Stimulated activated CD4-positive, alpha-beta T cell treated with anti-CD3 and anti-CD28 coated beads, Interleukin-4, amount 100 ng/mL, for 48 hours (primary cell): ENCODE measurements at regions not wholly inside any gene's neighbourhood (a gene's known extent, or its start where the extent isn't known, plus 50 kb on each side); places are given as distances from the start of the nearest gene placed in this dataset.
"Not testable (repeated sequence)": the region's sequence is repeated elsewhere in the genome, so short reads cannot be mapped to it uniquely, and the experiment has no call there.

Experiments
- DNase-seq, 2 donors: peaks; one replicate each; pipeline ENCODE4 v3.0.0-alpha.2; 2020; ENCODE audit warnings: low read depth in 2 of 2

DNA sequence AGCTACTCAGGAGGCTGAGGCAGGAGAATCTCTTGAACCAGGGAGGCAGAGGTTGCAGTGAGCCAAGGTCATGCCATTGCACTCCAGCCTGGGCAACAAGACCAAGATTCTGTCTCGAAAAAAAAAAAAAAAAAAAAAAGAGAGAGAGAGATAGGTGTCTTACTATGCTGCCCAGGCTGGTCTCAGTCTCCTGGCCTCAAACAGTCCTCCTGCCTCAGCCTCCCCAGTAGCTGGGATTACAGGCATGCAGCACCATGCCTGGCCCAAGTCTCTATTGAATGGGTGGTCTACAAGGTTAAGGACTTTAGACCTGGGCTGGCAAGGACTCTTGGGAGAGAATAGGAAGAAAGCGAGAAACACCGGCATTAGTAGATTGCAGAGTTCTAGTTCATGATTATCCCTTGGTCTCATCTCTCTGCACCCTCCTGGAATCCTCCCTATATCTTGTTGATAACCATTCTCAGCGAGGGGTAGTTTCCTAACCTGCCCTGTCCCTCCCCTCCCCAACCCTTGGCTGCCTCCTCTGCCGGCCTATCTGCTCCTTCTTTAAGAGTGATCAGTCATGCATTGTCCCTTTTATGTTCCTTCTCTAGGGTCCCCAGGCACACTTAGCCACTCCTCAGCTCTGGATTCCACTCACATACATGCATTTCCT, 128.1 kb upstream of the MAP1LC3B2 start:
- DNase-seq, result no peak

DNA sequence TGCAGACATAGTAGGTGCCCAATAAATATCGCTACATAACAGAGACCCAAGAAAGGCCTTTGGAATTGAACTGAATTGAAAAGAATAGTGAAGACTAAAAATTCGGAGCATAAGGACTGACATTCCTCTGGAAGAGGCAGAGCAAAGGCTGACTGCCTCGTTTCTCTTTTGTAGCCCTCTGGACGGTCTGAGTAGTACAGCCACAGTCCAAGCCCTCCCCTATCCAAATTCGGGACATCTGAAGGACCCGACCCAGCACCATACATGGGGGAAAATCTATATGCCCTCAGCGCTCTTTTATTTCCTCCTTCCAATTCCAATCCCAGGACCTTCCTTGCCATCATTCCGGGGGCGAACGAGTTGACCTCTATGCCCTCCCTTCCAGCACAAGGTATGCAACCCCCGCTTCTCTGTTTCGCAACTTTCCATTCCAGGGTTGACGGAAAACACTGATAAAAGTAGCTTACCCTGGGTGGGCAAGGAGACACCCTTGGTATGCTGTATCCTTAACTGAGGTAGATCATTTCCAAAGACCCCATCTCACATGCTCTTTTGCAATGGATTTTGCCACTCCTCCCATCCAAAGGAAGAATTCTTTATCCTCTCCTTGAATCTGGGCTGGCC, 127.4 kb upstream of the MAP1LC3B2 start:
- DNase-seq, result no peak

DNA sequence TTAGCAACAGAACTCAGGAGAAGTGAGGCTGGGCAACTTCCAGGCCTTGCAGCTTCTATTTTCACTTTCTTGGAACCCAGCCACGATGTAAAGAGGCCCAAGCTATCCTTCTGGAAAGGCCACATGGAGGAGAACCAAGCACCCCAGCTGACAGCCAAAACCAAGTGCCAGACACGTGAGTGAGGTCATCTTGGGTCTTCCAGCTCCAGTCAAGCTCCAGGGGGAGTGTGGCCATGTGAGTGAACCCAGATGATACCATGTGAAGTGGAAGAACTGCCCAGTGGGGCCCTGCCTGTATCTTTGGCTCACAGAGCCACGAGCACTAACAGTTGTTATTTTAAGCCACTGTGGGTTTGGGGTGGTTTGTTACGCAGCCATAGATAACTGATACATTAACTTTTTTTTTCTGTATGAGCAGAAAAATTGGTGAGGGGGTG, 126.8 kb upstream of the MAP1LC3B2 start:
- no peak for DNase-seq

DNA sequence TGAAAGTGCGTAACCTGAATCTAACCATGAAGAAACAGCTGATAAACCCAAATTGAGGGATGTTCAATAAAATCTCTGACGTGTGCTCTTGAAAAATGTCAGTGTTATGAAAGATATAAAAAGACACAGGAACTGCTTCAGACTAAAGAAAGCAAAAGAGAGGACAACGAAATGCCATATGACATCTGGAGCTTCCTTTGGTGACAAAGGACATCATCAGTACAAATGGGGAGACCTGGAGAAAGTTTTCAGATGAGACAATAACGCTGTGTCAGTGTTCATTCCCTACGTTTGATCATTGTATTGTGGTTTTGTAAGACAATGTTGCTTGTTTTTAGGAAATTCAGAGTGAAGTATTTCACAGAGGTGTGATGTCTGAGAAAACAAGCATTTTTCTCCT, 125.9 kb upstream of the MAP1LC3B2 start:
- no peak for DNase-seq

DNA sequence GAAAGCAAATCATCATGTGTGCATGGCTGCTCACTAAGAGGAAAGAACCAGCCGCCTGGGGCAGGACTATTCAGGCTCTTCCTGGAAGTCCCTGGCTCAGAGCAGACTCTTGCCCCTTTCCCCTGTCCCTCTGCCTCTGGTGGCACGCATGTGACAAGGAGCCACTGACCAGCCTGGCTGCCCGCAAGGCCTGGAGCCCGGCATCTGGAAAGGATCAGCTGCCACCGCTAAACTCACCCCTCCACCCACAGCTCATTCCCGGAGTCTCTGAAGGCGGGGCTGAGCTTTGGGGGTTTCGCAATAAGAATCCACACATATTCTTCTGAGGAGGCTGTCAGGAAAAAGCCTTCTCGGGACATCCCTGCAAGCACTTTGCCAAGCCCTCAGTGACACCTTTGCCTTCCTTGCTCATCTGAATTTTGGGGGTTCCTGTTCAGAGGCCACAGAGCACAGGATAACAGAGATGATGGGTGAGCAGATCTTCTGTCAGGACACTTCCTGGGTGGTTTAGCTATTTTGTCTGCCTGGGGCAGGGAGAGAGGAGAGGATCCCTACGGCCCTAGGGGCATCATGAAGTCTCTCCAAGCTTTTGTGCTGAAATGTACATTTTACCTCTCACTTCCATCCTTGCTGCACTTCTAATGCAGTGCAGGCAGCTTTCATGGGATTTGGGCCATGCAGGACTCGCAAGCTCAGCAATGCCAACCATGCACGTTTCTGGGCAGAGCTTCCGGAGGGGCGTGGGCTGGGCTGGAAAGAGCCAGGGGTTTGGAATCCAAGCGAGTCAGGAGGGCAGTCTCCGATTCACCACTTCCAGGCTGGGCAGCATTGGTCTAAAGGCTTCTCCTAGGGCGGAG, 124.8 kb upstream of the MAP1LC3B2 start:
- DNase-seq, result no peak

DNA sequence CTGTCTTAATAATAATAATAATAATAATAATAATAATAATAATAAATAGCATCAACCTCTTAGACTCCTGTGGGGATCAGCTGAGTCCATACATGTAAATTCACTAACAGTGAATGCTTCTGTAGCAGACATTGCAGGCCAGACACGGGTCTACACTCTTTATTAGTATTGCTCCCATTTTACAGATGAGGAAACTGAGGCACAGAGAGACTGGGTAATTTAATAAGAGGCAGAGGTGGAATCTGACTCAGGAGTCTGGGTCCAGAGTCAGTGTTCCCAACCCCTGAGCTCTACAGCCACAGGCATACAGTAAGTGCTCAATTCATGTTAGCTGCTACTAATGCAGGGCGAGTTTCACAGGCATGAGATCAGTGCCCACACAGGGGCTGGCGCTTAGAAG, 123.2 kb upstream of the MAP1LC3B2 start:
- DNase-seq, result no peak

DNA sequence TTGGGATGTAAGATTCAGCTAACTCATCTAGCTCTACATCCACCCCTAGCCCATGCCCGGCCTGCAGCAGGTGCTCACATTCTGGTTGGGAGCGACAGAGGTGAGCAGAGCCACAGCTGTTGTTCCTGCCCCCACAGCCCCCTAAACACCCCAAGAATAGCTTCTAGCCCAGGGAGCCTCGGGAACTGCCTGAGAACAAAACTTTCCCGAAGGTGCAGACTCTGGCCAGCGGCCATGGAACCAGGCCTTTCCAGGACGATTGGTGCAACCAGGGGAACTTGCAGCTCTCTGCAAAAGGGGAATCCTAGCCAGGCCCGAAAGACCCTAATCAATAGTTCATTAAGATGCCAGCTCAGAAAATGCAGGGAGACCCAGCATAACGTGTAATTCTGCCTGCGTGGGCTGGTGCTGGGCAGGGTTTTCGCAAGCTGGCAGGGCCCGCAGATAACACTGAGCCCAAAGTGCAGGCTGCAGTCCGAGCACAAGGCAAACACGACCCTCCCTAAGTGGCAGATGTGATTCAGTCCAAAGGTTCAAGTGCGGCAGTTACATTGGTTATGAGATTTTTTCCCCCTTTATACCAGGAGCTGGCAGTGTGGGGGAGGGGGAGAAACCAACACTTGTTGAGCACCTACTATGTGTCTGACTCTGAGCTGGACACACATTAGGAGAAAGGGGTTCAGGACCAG, 122.5 kb upstream of the MAP1LC3B2 start:
- no peak for DNase-seq

DNA sequence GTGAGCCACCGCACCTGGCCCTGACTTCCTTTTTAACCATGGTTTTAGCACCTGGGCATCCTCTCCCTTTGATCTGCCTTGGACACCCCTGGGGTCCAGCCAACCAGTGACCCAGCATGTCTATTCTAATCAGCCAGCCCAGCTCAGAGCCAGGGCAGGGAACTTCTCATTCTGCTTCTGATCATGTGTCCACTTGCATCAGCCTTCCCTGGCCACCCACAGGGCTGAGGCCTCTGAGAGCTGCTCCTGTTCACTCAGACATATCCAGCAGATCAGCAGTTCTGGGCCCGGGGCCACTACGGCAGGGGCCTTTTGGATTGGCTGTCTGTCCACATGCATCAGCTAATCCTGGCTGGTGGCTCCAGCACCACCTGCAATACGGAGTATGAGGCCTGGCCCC, 117.9 kb upstream of the MAP1LC3B2 start:
- no peak for DNase-seq

DNA sequence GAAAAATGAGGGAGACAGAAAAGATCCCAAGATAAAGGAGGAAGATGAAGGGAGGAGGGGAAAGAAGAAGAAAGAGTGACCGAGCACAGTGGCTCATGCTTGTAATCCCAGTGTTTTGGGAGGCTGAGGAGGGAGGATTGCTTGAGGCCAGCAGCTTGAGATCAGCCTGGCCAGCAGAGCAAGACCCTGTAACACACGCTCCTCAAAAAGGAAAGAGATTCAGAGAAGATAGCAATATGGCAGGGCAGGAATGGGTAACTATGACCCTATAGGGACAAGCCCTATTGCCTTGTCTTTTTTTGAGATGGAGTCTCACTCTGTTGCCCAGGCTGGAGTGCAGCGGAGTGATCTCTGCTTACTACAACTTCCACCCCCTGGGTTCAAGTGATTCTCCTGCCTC, 116.9 kb upstream of the MAP1LC3B2 start:
- DNase-seq, result no peak

DNA sequence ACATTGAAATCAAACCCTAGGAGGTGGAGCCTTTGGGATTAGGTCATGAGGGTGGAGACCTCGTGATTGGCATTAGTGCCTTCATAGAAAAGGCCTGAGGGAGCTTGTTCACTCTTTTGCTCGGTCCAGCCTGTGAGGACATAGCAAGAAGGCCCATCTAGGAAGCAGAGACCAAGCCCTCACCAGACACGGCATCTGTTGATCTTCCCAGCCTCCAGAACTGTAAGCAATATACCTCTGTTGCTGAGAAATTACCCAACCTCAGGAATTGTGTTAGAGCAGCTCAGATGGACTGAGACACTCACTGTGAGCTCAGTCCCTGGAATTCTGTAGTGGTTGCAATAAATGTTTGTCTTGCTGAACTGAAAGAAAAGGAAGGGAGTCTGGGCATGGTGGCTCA, 116.2 kb upstream of the MAP1LC3B2 start:
- no peak for DNase-seq

DNA sequence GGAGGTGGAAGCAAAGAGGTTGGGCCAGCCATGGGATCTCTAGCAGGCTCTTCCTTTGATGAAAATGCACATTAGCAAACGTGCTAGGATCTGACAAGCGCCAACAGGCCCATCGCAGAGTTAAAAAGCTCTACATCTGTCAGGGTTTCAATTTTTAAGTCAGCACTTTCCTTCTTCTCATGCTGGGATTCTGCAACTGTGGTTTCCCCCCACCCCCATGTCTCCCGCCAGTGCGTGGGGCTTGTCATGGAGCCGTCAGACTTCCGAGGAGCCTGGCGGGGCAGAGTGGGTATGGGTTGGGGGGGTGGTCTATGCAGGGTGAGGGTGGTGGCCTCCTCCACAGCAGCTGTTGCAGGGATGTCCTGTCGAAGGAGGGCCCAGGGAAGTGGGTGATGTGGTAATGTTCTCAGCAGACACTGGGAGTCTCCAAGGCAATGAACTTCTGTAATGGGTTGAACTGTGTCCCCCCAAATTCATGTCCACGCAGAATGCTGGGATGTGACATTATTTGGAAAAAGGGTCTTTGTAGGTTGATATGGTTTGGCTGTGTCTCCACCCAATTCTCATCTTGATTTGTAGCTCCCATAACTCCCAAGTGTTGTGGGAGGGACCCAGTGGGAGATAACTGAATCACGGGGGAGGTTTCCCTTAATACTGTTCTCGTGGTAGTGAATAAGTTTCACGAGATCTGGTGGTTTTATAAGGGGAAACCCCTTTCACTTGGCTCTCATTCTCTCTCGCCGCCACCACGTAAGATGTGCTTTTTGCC, 115.2 kb upstream of the MAP1LC3B2 start:
- DNase-seq, result peak in 1 of 2 donors; percentile 1

DNA sequence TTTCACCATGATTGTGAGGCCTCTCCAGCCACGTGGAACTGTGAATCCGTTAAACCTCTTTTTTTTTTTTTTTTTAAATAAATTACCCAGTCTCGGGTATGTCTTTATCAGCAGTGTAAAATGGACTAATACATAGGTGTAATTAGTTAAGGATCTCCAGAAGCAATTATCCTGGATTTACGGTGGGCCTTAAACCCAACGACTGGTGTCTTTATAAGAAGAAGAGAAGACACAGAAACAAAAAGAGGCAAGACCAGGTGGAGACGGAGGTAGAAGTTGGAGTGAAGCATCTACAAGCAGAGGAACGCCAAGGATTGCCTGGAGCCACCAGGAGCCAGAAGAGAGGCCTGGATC, 114.6 kb upstream of the MAP1LC3B2 start:
- DNase-seq, result no peak

DNA sequence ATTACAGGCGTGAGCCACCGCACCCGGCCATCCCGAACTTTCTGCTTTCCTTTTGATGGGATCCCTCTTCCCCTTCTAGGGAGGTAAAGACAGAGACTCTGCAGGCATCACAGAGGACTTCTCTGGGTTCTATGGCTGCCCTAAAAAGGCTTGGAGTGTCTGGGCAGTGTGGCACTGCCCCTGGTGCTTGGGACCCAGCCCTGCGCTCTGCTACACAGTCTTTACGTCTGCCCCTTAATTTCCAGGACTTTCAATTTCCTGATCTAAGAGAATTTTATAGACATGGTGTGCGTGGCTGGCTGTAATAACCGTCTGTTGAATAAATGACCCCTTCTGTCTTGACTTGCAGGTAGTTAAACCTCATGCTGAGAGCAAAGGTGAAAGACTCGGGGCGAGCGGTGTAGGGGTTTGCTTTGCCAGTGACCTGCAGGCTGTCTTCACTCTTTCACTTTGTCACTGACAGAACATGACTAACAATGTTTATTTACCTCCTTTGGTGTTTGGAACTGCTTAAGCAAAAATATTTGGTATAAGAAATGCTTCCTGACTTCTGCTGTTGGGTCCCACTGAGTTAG, 110.9 kb upstream of the MAP1LC3B2 start:
- no peak for DNase-seq

DNA sequence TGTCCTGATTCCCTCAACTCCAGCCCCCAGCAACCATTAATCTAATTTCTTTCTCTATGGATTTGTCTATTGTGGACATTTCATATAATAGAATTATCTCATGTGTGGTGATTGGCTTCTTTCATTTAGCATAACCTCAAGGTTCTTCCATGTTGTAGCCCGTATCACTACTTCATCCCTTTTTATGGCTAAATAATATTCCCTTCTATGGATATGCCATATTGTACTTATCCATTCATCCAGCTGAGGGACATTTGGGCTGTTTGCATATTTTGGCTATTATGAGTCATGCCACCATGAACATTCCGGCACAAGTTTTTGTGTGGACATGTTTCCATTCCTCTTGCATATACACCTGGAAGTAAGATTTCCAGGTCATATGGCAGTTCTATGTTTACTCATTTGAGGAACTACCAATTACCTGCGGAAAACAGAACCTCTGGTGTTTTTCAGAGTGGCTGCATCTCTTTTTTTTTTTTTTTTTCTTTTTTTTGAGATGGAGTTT, 108.7 kb upstream of the MAP1LC3B2 start:
- no peak for DNase-seq

DNA sequence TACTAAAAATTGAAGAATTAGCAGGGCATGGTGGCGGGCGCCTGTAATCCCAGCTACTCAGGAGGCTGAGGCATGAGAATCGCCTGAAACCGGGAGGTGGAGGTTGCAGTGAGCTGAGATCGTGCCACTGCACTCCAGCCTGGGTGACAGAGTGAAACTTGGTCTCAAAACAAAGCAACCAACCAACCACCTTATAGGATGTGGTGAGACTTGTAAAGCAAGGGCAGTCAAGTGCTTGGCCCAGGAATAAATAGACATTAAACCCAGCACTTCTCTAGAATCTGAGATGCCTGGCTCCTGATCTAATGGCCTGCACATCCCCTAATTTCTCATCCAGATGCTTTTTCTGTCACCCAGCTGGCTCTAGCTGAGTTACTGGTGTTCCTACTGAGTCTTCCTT, 106.2 kb upstream of the MAP1LC3B2 start:
- DNase-seq, result not testable (repeated sequence)

DNA sequence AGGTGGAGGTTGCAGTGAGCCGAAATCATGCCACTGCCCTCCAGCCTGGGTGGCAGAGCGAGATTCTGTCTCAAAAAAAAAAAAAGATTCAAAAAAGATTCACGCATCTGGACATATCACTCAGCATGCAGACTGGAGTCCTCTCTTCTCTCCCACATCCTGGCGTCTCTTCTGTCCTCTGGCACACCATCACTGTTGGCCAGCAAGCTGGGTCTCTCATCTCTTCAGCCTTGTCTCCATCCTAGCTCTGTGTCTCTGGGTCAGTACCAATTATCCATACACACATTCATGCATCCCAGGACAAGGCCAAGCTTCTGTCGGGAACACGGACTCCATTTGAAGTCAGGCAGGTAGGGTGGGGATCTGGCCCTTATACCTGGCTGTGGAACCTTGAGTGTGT, 105.5 kb upstream of the MAP1LC3B2 start:
- DNase-seq, result no peak

DNA sequence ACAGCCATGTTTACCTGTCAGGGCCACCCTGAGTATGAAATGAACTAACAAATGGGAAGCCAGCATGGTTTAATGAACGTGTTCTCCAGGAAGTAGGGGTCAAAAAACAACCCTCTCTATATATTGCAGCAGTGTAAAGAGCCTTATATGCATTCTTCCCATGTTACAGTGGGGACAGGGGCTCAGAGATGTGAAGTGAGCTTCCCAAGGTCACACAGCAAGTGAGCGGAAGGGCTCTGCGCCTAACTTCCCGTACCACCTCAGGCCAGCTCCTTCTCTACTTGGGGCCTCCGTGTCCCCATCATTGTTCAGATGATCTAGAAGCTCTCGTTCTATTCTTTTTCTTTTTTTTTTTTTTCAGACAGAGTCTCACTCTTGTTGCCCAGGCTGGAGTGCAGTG, 105.1 kb upstream of the MAP1LC3B2 start:
- no peak for DNase-seq

DNA sequence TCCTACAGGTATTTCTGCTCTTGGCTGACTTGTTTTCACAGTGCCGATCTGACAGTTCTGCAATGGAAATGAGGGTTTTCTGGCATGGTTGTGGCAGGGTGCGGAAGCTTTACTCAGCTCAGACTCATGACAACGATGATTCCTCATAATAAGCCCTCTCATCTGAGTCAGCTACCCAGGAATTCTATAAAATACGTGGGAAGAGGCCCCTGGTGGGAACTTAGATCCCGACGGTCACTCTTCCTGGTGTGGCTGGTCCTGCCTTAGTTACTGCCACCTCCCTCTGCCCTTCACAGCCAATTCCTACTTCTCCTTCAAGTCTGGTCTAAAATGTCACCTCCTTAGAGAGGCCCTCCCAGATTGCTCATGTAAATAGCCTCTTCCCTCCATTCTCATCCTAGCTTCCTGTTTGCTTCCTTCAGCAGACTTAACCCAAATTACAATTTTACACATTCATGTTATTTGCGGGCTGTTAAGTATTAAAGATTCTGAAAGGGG, 104.2 kb upstream of the MAP1LC3B2 start:
- DNase-seq, result no peak

DNA sequence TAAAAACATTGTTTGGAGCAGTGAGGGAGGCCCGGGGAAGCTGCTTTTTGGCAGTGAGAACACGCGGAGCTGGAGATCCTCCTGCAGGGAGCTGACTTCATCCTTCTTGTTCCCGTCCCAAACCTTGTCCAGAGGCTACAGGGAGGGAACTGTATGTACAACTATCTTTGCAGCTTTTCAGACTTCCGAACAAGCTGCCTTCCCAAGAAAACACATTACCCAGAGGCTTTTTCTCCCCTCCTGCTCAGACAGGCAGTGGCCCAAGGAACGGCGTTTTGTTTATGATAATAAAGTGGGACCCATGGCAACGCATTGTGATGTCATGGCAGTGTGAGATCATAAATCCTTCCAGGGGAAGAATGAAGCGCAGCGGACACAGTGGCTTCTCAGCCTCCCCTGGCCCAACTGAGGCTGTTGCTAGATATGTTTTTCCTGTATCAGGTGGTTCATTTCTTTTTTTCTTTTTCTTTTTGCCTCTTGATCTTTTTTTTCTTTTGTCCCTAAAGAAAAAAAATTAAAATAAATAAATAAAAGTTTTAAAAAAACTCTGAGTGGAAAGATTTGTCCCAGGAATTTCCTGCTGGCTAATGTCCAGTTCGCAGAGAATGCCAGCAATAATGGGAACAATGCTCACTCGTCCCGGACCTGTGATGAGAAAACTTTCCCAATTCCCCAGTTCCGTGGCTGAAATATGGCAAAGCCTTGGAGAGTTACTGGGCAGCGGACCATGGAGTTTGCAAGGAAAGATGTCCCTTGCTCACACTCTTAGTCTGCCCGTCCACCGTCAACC, 103.4 kb upstream of the MAP1LC3B2 start:
- no peak for DNase-seq
